GM18867 (cell line): ENCODE measurements at regions not wholly inside any gene's neighbourhood (a gene's known extent, or its start where the extent isn't known, plus 50 kb on each side); places are given as distances from the start of the nearest gene placed in this dataset.
"Not testable (repeated sequence)": the region's sequence is repeated elsewhere in the genome, so short reads cannot be mapped to it uniquely, and the experiment has no call there.

ENCODE experiments used
- ATAC-seq: cut with Tn5 transposase; IDR thresholded peaks from one replicate; pipeline ENCODE4 v1.9.1; 2021; ENCODE audit warnings: mild to moderate bottlenecking, moderate library complexity; ENCODE audit not compliant: unreplicated experiment

GRCh38 chr16:48059190-48059589 lies 96.6 kb downstream of the ABCC12 start:
- ATAC-seq: not testable (repeated sequence)

DNA sequence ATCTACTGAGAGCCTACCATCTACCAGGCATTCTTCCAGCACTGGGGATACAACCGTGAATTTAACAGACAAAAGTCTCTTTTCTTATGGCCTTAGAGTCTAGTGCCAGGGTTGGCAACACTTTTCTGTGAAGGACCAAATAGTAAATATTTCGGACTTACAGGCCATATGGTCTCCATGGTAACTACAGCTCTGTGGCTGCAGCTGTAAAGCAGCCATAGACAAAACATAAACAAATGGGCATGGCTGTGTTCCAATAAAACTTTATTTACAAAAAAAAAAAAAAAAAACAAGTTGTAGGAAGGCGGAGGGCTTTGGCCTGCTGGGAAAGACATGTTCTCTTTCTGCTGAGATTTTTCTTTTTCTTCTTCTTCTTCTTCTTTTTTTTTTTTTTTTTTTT lies 98.7 kb downstream of the ABCC12 start:
- ATAC-seq: no peak

- ATAC-seq: peak; percentile 68
These were observed 100.8 kb downstream of the ABCC12 start for GRCh38 chr16:48054881-48055601.

DNA sequence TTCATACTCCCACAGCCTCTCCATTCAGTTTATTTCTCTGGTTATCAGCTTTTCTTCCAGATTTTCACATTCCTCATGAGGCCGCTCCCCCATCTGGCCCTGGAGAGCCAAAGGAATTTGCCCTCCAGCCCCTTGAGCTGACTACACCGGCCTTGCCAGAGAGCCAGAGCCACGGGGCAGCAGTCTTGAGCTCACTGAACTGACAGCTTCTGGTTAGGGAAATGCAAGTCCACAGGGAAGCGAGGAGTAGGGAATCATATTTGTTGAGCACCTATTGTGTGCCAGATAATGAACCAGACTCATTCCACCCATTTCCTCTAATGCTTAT lies 102.4 kb downstream of the ABCC12 start:
- no peak for ATAC-seq

DNA sequence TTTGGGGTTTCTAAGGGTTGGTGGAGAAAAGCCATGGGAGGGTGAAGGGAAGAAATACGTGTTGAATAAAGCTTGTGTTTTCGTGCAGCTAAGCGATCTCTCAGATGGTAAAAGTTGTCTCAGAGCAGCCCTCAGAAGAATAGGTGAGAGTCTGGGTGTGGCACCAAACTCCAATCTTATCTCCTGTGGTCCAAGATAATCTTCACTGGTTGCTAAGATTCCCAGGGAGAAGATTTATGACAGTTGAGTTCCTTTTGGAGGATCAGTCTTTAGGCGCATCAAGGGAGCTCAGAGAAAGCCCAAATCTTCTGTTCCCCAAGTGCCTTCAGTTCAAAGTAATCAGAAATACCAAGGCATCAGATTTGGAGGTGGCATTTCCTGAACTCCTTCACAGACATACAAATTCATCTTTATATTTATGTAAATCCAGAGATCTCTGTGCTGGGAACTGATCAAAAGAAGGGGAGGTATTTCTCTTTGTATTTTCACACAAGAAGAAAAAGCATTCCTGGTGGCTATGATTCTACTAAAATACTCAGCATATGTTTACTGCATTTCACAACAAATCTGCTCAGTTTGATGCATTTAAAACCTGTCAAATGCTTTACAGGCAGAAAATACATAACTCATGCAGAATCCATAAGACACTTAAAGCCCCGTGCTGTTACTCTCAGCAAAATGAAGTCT lies 102.9 kb downstream of the ABCC12 start:
- no peak for ATAC-seq

DNA sequence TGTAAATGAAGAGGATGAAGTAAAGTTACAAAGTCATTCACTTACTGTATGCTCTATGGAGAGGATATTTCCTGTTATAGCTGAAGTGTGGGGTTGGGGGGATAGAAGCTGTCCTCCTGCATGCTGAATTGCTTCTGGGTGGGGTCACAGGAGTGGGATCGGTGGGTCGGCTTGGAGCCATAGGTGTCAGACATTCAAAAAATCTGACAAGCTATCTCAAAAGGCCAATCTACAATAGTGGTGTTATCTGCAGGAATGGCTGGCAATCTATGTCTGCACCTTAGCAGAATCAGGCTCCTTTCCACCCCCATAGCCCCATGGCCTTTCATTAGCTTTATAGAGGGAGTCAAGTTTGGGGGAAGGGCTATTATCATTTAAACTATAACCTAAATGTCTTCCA lies 104.9 kb downstream of the ABCC12 start:
- no peak for ATAC-seq

- ATAC-seq: no peak
These were observed 105.9 kb downstream of the ABCC12 start for GRCh38 chr16:48049847-48050246.

DNA sequence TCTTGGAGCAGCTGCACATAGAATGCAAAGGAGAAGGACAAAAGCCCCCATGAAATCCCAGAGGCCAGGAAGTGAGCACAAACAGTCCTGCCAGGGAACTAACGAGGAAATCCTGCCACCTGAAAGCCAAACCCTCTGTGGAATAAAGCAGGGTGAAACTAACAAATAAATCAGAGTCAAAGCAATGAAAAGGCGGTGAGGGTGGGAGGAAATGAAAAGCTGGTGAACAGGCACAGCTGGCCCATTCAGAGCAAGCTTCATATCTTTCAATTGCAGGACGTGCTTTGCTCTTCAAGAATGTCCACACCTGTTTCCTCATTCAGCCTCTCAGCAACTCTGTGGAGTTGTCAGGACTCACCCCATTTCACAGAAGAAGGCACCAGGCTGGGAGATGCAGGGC lies 108.1 kb downstream of the ABCC12 start:
- ATAC-seq: no peak

- no peak for ATAC-seq
These were observed 108.6 kb downstream of the ABCC12 start for GRCh38 chr16:48047241-48047640.

- ATAC-seq: no peak
These were observed 111.7 kb downstream of the ABCC12 start for GRCh38 chr16:48044117-48044516.

GRCh38 chr16:48041981-48042421 lies 113.8 kb downstream of the ABCC12 start:
- ATAC-seq: no peak

- no peak for ATAC-seq
These were observed 120.7 kb downstream of the ABCC12 start for GRCh38 chr16:48035142-48035541.

GRCh38 chr16:48030926-48031325 lies 124.9 kb downstream of the ABCC12 start:
- ATAC-seq: no peak

DNA sequence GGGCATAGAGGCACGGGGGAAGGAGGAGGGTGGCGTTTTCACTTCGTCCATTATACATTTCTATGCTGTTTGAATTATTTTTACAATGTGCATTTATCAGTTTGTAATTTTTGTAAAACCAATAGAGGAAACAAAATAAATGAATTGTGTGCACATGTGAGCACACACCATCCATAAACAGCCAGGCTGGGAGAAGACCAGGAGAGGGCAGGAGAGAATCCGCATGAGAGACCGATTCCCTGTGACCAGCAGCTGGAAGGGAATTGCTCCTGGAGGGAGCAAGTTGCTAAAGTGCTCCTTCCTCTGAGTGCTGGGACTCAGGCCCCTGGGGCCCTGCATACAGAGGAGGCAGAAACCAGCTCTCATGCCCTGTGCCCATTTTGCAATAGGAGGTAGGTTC lies 126.0 kb downstream of the ABCC12 start:
- no peak for ATAC-seq

- no peak for ATAC-seq
These were observed 130.4 kb downstream of the ABCC12 start for GRCh38 chr16:48025359-48025758.

GRCh38 chr16:48024042-48024441 lies 131.8 kb downstream of the ABCC12 start:
- no peak for ATAC-seq

GRCh38 chr16:48022496-48022895 lies 133.3 kb downstream of the ABCC12 start:
- no peak for ATAC-seq

DNA sequence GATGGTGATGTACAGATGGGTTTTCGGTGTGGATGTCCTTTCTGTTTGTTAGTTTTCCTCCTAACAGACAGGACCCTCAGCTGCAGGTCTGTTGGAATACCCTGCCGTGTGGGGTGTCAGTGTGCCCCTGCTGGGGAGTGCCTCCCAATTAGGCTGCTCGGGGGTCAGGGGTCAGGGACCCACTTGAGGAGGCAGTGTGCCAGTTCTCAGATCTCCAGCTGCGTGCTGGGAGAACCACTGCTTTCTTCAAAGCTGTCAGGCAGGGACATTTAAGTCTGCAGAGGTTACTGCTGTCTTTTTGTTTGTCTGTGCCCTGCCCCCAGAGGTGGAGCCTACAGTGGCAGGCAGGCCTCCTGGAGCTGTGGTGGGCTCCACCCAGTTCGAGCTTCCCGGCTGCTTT lies 135.2 kb downstream of the ABCC12 start:
- ATAC-seq: not testable (repeated sequence)

DNA sequence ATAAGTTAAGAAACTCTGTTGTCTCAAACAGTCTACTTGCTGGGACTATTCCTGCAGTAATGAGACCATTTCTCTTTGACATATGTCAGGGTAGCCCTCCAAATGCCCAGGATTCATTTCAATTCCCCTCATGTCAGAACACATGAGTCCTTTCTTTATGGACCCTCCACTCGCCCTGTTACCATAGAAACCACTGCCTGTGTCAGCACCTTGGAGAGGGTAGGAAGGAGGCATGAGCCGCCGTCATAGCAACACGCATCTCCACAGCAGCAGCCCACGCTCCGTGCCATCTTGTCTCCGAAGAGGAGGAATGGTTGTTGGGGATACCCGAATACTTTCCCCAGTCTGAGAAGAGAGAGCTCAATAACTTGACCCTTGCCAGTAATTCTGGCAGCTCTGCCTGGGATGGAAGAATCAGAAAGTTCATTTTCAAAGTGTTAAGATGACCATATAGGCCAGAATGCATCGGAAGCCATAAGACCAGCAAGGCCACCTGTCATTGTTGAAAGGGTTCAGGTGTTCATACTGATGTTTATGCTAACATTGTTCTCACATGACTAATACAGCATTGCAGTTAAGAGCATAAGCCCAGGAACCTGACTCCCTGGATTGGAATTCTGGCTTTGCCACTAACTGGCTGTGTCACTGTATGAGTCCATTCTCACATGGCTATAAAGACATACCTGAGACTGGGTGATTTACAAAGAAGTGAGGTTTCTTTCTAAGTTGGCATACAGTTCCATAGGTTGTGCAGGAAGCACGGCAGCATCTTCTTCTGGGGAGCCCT lies 141.3 kb downstream of the ABCC12 start:
- ATAC-seq: no peak

GRCh38 chr16:48013491-48013901 lies 142.3 kb downstream of the ABCC12 start:
- ATAC-seq: no peak

- ATAC-seq: no peak
These were observed 143.7 kb downstream of the ABCC12 start for GRCh38 chr16:48011878-48012658.
